ENCODE measurements at regions not wholly inside any gene's neighbourhood (a gene's known extent, or its start where the extent isn't known, plus 50 kb on each side); places are given as distances from the start of the nearest gene placed in this dataset.

- FAIRE-seq (no peak), DNase-seq (ENCODE audit: low spot score) (no peak), ATAC-seq (no peak)
- Histone ChIP-seq H3K27ac (ENCODE audit: extremely low read length, insufficient read depth, low read length) (no peak overlapping the region), H3K4me2 (ENCODE audit: low read depth, low read length) (no peak overlapping the region), H3K79me2 (ENCODE audit: insufficient read depth, low read length) (no peaks in the 10 kb centered on the region), H4K20me1 (ENCODE audit: insufficient read depth, low read length) (no peaks in the 10 kb centered on the region), H3K4me1 (ENCODE audit: insufficient read depth, low read length) (no peaks in the 10 kb centered on the region), H3K27me3 (ENCODE audit: control insufficient read depth in 1 of 2, insufficient read depth in 2 of 2, low read length in 2 of 2) (peaks cover 0 to 18% of the 10 kb centered on the region in 2 experiments; a peak in 2 of 5 replicates), H2AFZ (ENCODE audit: low read length) (no peak overlapping the region), H3K36me3 (replicated peaks in 1 of 2; ENCODE audit: control insufficient read depth in 1 of 2, insufficient read depth in 2 of 2, low read length in 2 of 2) (no peaks in the 10 kb centered on the region), H3K9me3 (ENCODE audit: low read length) (no peaks in the 10 kb centered on the region), H3K9ac (ENCODE audit: insufficient read depth, low read depth, low read length) (no peak overlapping the region), H3K4me3 (replicated peaks in 1 of 3; ENCODE audit: insufficient read depth in 1 of 3, low read depth in 2 of 3, low read length in 3 of 3) (no peak overlapping the region)
- POLR2A ChIA-PET, result no interaction called here
- no TSS peak for BruUV-seq (replicated peaks)
- TF ChIP-seq SP2 (CRISPR knock-in tag; IDR thresholded peaks at IDR 0.05) (no peak), SNAPC2 (CRISPR knock-in tag; IDR thresholded peaks at IDR 0.05) (no peak), ZFX (CRISPR knock-in tag; IDR thresholded peaks at IDR 0.05; ENCODE audit: low read depth) (no peak), ZNF644 (CRISPR knock-in tag; IDR thresholded peaks at IDR 0.05; ENCODE audit: low read depth) (no peak)
- TF ChIP-seq, protein P1, sequence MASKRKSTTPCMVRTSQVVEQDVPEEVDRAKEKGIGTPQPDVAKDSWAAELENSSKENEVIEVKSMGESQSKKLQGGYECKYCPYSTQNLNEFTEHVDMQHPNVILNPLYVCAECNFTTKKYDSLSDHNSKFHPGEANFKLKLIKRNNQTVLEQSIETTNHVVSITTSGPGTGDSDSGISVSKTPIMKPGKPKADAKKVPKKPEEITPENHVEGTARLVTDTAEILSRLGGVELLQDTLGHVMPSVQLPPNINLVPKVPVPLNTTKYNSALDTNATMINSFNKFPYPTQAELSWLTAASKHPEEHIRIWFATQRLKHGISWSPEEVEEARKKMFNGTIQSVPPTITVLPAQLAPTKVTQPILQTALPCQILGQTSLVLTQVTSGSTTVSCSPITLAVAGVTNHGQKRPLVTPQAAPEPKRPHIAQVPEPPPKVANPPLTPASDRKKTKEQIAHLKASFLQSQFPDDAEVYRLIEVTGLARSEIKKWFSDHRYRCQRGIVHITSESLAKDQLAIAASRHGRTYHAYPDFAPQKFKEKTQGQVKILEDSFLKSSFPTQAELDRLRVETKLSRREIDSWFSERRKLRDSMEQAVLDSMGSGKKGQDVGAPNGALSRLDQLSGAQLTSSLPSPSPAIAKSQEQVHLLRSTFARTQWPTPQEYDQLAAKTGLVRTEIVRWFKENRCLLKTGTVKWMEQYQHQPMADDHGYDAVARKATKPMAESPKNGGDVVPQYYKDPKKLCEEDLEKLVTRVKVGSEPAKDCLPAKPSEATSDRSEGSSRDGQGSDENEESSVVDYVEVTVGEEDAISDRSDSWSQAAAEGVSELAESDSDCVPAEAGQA (IDR thresholded peaks at IDR 0.05; ENCODE audit: low read depth), result no peak
- TF ChIP-seq, protein P1 (CRISPR knock-in tag; IDR thresholded peaks at IDR 0.05; ENCODE audit: borderline replicate concordance), result no peak
- 24% methylated on average over 3 of the region's 3 CpGs for WGBS (ENCODE audit: low lambda C conversion rate)
- in situ Hi-C loops (cut with HindIII; ENCODE audit: extremely low pct_ligation_motif_present, low pct_unique_long_range_greater_than_20kb) (no loop called here), intact Hi-C loops (cut with micrococcal nuclease; ENCODE audit: unreplicated experiment) (no loop called here)
- CTCF ChIA-PET (ENCODE audit: low intra/inter-chr PET ratio, low total read pairs), result no interaction called here
Measured at GRCh38 chr2:104664672-104665071, 189.2 kb upstream of the POU3F3 start.

Measured in HepG2 (cell line).